ENCODE measurements at regions not wholly inside any gene's neighbourhood (a gene's known extent, or its start where the extent isn't known, plus 50 kb on each side); places are given as distances from the start of the nearest gene placed in this dataset.

GRCh38 chr6:14920276-14920675, 325.6 kb upstream of the JARID2 start:
- TF ChIP-seq ZNF571 (tag by site-specific recombination; IDR thresholded peaks at IDR 0.05) (no peak), ZNF629 (tag by site-specific recombination; IDR thresholded peaks at IDR 0.05) (no peak), PATZ1 (tag by site-specific recombination; IDR thresholded peaks at IDR 0.05) (no peak), CTCF (tag by site-specific recombination; IDR thresholded peaks at IDR 0.05) (no peak), ZFP41 (tag by site-specific recombination; IDR thresholded peaks at IDR 0.05; ENCODE audit: borderline replicate concordance) (no peak), ZNF146 (tag by site-specific recombination; IDR thresholded peaks at IDR 0.05) (no peak), HIC1 (tag by site-specific recombination; IDR thresholded peaks at IDR 0.05) (no peak)
- TF ChIP-seq, protein P1, sequence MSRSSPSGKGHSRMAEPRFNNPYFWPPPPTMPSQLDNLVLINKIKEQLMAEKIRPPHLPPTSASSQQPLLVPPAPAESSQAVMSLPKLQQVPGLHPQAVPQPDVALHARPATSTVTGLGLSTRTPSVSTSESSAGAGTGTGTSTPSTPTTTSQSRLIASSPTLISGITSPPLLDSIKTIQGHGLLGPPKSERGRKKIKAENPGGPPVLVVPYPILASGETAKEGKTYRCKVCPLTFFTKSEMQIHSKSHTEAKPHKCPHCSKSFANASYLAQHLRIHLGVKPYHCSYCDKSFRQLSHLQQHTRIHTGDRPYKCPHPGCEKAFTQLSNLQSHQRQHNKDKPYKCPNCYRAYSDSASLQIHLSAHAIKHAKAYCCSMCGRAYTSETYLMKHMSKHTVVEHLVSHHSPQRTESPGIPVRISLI (tag by site-specific recombination; IDR thresholded peaks at IDR 0.05) = no peak
- TF ChIP-seq, protein P2, sequence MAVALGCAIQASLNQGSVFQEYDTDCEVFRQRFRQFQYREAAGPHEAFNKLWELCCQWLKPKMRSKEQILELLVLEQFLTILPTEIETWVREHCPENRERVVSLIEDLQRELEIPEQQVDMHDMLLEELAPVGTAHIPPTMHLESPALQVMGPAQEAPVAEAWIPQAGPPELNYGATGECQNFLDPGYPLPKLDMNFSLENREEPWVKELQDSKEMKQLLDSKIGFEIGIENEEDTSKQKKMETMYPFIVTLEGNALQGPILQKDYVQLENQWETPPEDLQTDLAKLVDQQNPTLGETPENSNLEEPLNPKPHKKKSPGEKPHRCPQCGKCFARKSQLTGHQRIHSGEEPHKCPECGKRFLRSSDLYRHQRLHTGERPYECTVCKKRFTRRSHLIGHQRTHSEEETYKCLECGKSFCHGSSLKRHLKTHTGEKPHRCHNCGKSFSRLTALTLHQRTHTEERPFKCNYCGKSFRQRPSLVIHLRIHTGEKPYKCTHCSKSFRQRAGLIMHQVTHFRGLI (tag by site-specific recombination; IDR thresholded peaks at IDR 0.05) = no peak
- TF ChIP-seq, protein P3, sequence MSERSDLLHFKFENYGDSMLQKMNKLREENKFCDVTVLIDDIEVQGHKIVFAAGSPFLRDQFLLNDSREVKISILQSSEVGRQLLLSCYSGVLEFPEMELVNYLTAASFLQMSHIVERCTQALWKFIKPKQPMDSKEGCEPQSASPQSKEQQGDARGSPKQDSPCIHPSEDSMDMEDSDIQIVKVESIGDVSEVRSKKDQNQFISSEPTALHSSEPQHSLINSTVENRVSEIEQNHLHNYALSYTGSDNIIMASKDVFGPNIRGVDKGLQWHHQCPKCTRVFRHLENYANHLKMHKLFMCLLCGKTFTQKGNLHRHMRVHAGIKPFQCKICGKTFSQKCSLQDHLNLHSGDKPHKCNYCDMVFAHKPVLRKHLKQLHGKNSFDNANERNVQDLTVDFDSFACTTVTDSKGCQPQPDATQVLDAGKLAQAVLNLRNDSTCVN (tag by site-specific recombination; optimal IDR thresholded peaks at IDR 0.05) = no peak
